Cardiac fibroblast (primary cell): ENCODE measurements at regions not wholly inside any gene's neighbourhood (a gene's known extent, or its start where the extent isn't known, plus 50 kb on each side); places are given as distances from the start of the nearest gene placed in this dataset.

Experiments
- DNase-seq, 2 donors: peaks; one replicate each; pipeline versions ENCODE4 v3.0.0 to v3.0.0-alpha.2; 2010; ENCODE audit warnings: low read depth in 2 of 2
- H3K4me3 ChIP-seq, 2 donors: replicated peaks in 1 of 2; 1 replicate in 1 of 2; 2 replicates in 1 of 2; pipeline ENCODE4 v1.5.1; 2011; ENCODE audit warnings: low read depth in 2 of 2, low read length in 2 of 2, mild to moderate bottlenecking in 2 of 2, moderate library complexity in 1 of 2
- CTCF ChIP-seq: IDR thresholded peaks from one replicate; pipeline ENCODE4 v1.5.1; 2011; ENCODE audit warnings: low read depth, mild to moderate bottlenecking, low read length, inconsistent platforms

GRCh38 chr20:56173438-56173837, 75.1 kb upstream of the MC3R start:
- no peak overlapping the region for H3K4me3 ChIP-seq
- TF ChIP-seq CTCF = no peak
- no peak for DNase-seq

DNA sequence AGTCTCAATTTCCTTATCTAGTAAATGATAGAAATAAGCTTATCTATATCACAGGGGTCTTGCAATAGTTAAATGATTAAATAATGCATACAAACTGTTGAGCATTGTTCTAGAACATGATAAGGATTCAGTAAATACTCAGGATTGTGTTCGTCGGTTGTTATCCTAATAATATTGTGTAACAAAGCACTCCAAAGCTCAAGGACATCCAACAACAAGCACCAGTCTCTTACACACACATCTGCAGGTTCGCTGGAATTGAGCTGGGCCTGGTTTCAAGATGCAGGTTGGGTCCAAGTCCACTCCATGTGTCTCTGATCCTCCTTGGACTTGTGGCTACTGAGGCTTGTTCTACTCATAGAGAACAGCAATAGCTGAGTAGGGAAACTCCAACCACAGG, 74.1 kb upstream of the MC3R start:
- no peak for DNase-seq
- no peak for TF ChIP-seq CTCF
- H3K4me3 ChIP-seq = no peak overlapping the region

- DNase-seq = no peak
- no peak overlapping the region for H3K4me3 ChIP-seq
- TF ChIP-seq CTCF = no peak
Measured at GRCh38 chr20:56175884-56176283, 72.6 kb upstream of the MC3R start.

- H3K4me3 ChIP-seq = no peak overlapping the region
- DNase-seq = no peak
- TF ChIP-seq CTCF = no peak
Measured at GRCh38 chr20:56178219-56178618, 70.3 kb upstream of the MC3R start.

DNA sequence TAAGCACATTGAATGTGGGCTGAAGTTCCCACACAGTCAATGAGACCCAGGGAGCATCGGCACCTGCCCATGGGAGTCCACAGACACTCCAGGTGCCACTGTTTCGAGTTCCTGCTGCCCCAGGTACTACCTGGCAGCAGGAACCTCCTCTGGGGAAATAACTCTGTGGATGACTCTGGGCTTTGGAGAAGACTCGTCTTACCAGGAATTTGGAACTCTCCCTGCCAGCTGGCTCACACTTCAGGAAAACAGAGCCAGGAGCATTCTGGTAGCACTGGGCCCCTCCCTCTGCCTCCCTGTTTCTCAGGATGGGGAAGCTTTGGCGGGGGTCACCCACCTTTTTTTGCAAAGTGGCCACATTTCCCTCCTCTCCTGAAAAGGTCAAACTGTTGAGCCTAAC, 69.5 kb upstream of the MC3R start:
- no peak for TF ChIP-seq CTCF
- no peak for DNase-seq

GRCh38 chr20:56181583-56181982, 66.9 kb upstream of the MC3R start:
- TF ChIP-seq CTCF = no peak
- no peak for DNase-seq
- H3K4me3 ChIP-seq = no peak overlapping the region

More for the DNA sequence above, 69.5 kb upstream of the MC3R start:
- H3K4me3 ChIP-seq = no peak overlapping the region

- no peak overlapping the region for H3K4me3 ChIP-seq
- peak in 1 of 2 donors; percentile 1 for DNase-seq
- TF ChIP-seq CTCF = no peak
Measured at GRCh38 chr20:56187534-56188165, 60.9 kb upstream of the MC3R start.
